Upper lobe of left lung (tissue), 6 donors: ENCODE measurements at regions not wholly inside any gene's neighbourhood (a gene's known extent, or its start where the extent isn't known, plus 50 kb on each side); places are given as distances from the start of the nearest gene placed in this dataset.

Source experiments
- ATAC-seq, 2 donors: fragments of 200-7000 bp; cut with Tn5 transposase; one replicate each; pipeline ENCODE4 v1.9.1; 2022; ENCODE audit warnings: mild to moderate bottlenecking in 2 of 2, moderate library complexity in 2 of 2; ENCODE audit not compliant: low FRiP score in 2 of 2
- DNase-seq, 2 donors: peaks; one replicate each; pipeline ENCODE4 v3.0.0-alpha.2; 2019 to 2020
- H3K27ac ChIP-seq, 4 donors: fragments of 200-600 bp; sonication (generic); one replicate each; pipeline ENCODE4 v1.5.1; 2016 to 2019
- H3K27me3 ChIP-seq, 4 donors: fragments of 200-600 bp; sonication (generic); one replicate each; pipeline ENCODE4 v1.5.1; 2017 to 2019
- H3K36me3 ChIP-seq, 4 donors: fragments of 200-600 bp; sonication (generic); one replicate each; pipeline ENCODE4 v1.5.1; 2016 to 2019
- H3K4me1 ChIP-seq, 4 donors: fragments of 200-600 bp; sonication (generic); one replicate each; pipeline ENCODE4 v1.5.1; 2018 to 2019
- H3K4me3 ChIP-seq, 4 donors: fragments of 200-600 bp; sonication (generic); one replicate each; pipeline ENCODE4 v1.5.1; 2017 to 2019; ENCODE audit warnings: mild to moderate bottlenecking in 2 of 4, moderate library complexity in 1 of 4
- H3K9me3 ChIP-seq, 4 donors: fragments of 200-600 bp; sonication (generic); one replicate each; pipeline ENCODE4 v1.5.1; 2018 to 2019
- CTCF ChIP-seq, 6 experiments: fragments of 450-650 bp in 4 of 6; fragments of 200-600 bp in 2 of 6; sonication (generic) in 2 of 6; IDR thresholded peaks; one replicate each; pipeline ENCODE4 v1.5.1; 2016 to 2019; ENCODE audit warnings: antibody characterized with exemption in 6 of 6
- EP300 ChIP-seq, 4 donors: sonication (generic); formaldehyde crosslinking; IDR thresholded peaks; one replicate each; pipeline ENCODE4 v1.5.1; 2017; ENCODE audit warnings: antibody characterized with exemption in 4 of 4, control low read depth in 2 of 4
- POLR2A ChIP-seq, 4 donors: fragments of 450-650 bp; IDR thresholded peaks; one replicate each; pipeline ENCODE4 v1.5.1; 2016 to 2017; ENCODE audit warnings: antibody characterized with exemption in 4 of 4, mild to moderate bottlenecking in 2 of 4
- POLR2AphosphoS5 ChIP-seq, 2 donors: sonication (generic); formaldehyde crosslinking; IDR thresholded peaks; one replicate each; pipeline ENCODE4 v1.5.1; 2017; ENCODE audit warnings: antibody characterized with exemption in 2 of 2
- WGBS, 2 donors: methylation state at CpG; one replicate each; pipeline ENCODE4 v1.1.5; 2017 to 2018; 5-methylcytosine and 5-hydroxymethylcytosine counted together
- donor health status: DM: no; HTN: no; CAD: no; lungs with moderate emphysema.
- donor health status: DM: no; HTN: yes; CAD: no; lungs with severe emphysema.

- 57 to 62% methylated on average over 1 of the region's 1 CpG for WGBS, 2 donors
- TF ChIP-seq POLR2A (IDR thresholded peaks at IDR 0.05) (no peak), EP300 (IDR thresholded peaks at IDR 0.05) (no peak), CTCF (IDR thresholded peaks at IDR 0.05) (no peak), POLR2AphosphoS5 (IDR thresholded peaks at IDR 0.05) (no peak)
- ATAC-seq = no peak
Observed at GRCh38 chr1:37176269-37176668, 142.0 kb upstream of the GRIK3 start.

GRCh38 chr1:37177230-37177864 lies 143.0 kb upstream of the GRIK3 start:
- Histone ChIP-seq H3K36me3 (no peaks in the 10 kb centered on the region), H3K9me3 (no peaks in the 10 kb centered on the region), H3K27ac (no peak overlapping the region), H3K27me3 (no peaks in the 10 kb centered on the region), H3K4me3 (no peak overlapping the region), H3K4me1 (no peaks in the 10 kb centered on the region)
- no peak for ATAC-seq
- DNase-seq = peak in 1 of 2 donors; percentile 33
- WGBS, 2 donors = 62 to 68% methylated on average over 10 of the region's 10 CpGs
- TF ChIP-seq CTCF (IDR thresholded peaks at IDR 0.05) (peak in 2 of 6 experiments; percentile 31 to 41), POLR2AphosphoS5 (IDR thresholded peaks at IDR 0.05) (no peak), POLR2A (IDR thresholded peaks at IDR 0.05) (no peak)

More at GRCh38 chr1:37176269-37176668, 142.0 kb upstream of the GRIK3 start:
- H3K4me3 ChIP-seq = no peak overlapping the region
- no peaks in the 10 kb centered on the region for H3K9me3 ChIP-seq
- H3K27ac ChIP-seq = no peak overlapping the region
- H3K36me3 ChIP-seq = no peaks in the 10 kb centered on the region
- DNase-seq = no peak
- no peaks in the 10 kb centered on the region for H3K4me1 ChIP-seq
- H3K27me3 ChIP-seq = no peaks in the 10 kb centered on the region

GRCh38 chr1:37181425-37181824 lies 147.1 kb upstream of the GRIK3 start:
- H3K9me3 ChIP-seq = no peaks in the 10 kb centered on the region
- TF ChIP-seq POLR2A (IDR thresholded peaks at IDR 0.05) (no peak), CTCF (IDR thresholded peaks at IDR 0.05) (no peak), POLR2AphosphoS5 (IDR thresholded peaks at IDR 0.05) (no peak), EP300 (IDR thresholded peaks at IDR 0.05) (no peak)
- H3K4me1 ChIP-seq = no peaks in the 10 kb centered on the region
- H3K36me3 ChIP-seq = no peaks in the 10 kb centered on the region
- DNase-seq (no peak), ATAC-seq (no peak)
- H3K4me3 ChIP-seq = no peak overlapping the region
- H3K27me3 ChIP-seq = no peaks in the 10 kb centered on the region
- no peak overlapping the region for H3K27ac ChIP-seq
- 49 to 55% methylated on average over 5 of the region's 5 CpGs for WGBS, 2 donors

GRCh38 chr1:37184789-37185188 lies 150.5 kb upstream of the GRIK3 start:
- H3K36me3 ChIP-seq = no peaks in the 10 kb centered on the region
- no peak for DNase-seq
- TF ChIP-seq POLR2A (IDR thresholded peaks at IDR 0.05) = no peak
- TF ChIP-seq POLR2AphosphoS5 (IDR thresholded peaks at IDR 0.05) = no peak
- no peak for TF ChIP-seq EP300 (IDR thresholded peaks at IDR 0.05)
- TF ChIP-seq CTCF (IDR thresholded peaks at IDR 0.05) = no peak
- H3K27me3 ChIP-seq = no peaks in the 10 kb centered on the region
- WGBS, 2 donors = 61 to 62% methylated on average over 1 of the region's 1 CpG
- H3K9me3 ChIP-seq = no peaks in the 10 kb centered on the region
- no peak overlapping the region for H3K27ac ChIP-seq
- no peak overlapping the region for H3K4me3 ChIP-seq
- no peaks in the 10 kb centered on the region for H3K4me1 ChIP-seq
- no peak for ATAC-seq

- no peaks in the 10 kb centered on the region for H3K4me1 ChIP-seq
- H3K36me3 ChIP-seq = no peaks in the 10 kb centered on the region
- ATAC-seq = no peak
- no peaks in the 10 kb centered on the region for H3K9me3 ChIP-seq
- WGBS, 2 donors = 80 to 83% methylated on average over 1 of the region's 1 CpG
- no peak for DNase-seq
- no peak overlapping the region for H3K4me3 ChIP-seq
- H3K27ac ChIP-seq = no peak overlapping the region
- TF ChIP-seq EP300 (IDR thresholded peaks at IDR 0.05) (no peak), POLR2A (IDR thresholded peaks at IDR 0.05) (no peak), POLR2AphosphoS5 (IDR thresholded peaks at IDR 0.05) (no peak), CTCF (IDR thresholded peaks at IDR 0.05) (no peak)
- H3K27me3 ChIP-seq = no peaks in the 10 kb centered on the region
Observed at GRCh38 chr1:37186246-37186756, 152.0 kb upstream of the GRIK3 start.
